HCT116 (cell line): ENCODE measurements at regions not wholly inside any gene's neighbourhood (a gene's known extent, or its start where the extent isn't known, plus 50 kb on each side); places are given as distances from the start of the nearest gene placed in this dataset.
"Not testable (repeated sequence)": the region's sequence is repeated elsewhere in the genome, so short reads cannot be mapped to it uniquely, and the experiment has no call there.

Experiments used
- ATAC-seq: fragments of 200-7000 bp; cut with Tn5 transposase; 2 replicates; pipeline ENCODE4 v1.9.1; 2020; ENCODE audit warnings: mild to moderate bottlenecking, moderate library complexity
- BruUV-seq: library from RNA; stranded (reverse); fragments of 400-500 nt; replicated peaks from 2 replicates; lab custom pipeline; 2021; lab: Mats Ljungman, UMichigan
- CTCF ChIA-PET: fragments of 300-600 bp; sonication (Branson Sonifier 250); formaldehyde crosslinking; loops from one replicate; lab custom pipeline; 2021; ENCODE audit warnings: antibody characterized with exemption; lab: Charles Lee
- POLR2A ChIA-PET: fragments of 300-600, 350-600 bp; sonication (Branson Sonifier 250); formaldehyde crosslinking; loops from one replicate; lab custom pipeline; 2021; ENCODE audit warnings: antibody characterized with exemption; lab: Charles Lee
- RAD21 ChIA-PET, 2 experiments: fragments of 300-600 bp; sonication (Branson Sonifier 250); formaldehyde crosslinking; loops; one replicate each; lab custom pipeline; 2023; ENCODE audit warnings: low total read pairs in 2 of 2; ENCODE audit not compliant: uncharacterized antibody in 2 of 2, unreplicated experiment in 2 of 2, low non-redundant PET in 1 of 2; lab: Charles Lee
- DNase-seq: peaks from one replicate; pipeline ENCODE4 v3.0.0-alpha.2; 2010; ENCODE audit warnings: low read depth, low spot score
- H2AFZ ChIP-seq: fragments of 200-600 bp; shearing (Covaris generic), sonication (generic); 2 replicates; pipeline ENCODE4 v1.6.1; 2017; ENCODE audit warnings: low read depth, mixed run types, mixed read lengths, antibody characterized with exemption, low read length; ENCODE audit not compliant: poor library complexity, severe bottlenecking
- H3K27ac ChIP-seq: 2 replicates; pipeline ENCODE4 v1.5.1; 2012; ENCODE audit warnings: low read depth, low read length
- H3K27me3 ChIP-seq: fragments of 200-600 bp; sonication (generic); 2 replicates; pipeline ENCODE4 v1.6.1; 2016; ENCODE audit warnings: mixed run types, low read length, mixed read lengths; ENCODE audit not compliant: insufficient read depth
- H3K36me3 ChIP-seq, 2 experiments: fragments of 200-500 bp in 1 of 2; fragments of 200-600 bp in 1 of 2; sonication (Bioruptor generic) in 1 of 2; sonication (generic) in 1 of 2; 2 replicates each; pipeline versions ENCODE4 v1.5.1 to v1.6.1; 2014 to 2016; ENCODE audit warnings: low read length in 2 of 2, inconsistent platforms in 1 of 2, mixed read lengths in 1 of 2, mixed run types in 1 of 2; ENCODE audit not compliant: insufficient read depth in 2 of 2, control insufficient read depth in 1 of 2
- H3K4me1 ChIP-seq, 2 experiments: fragments of 200-600 bp in 1 of 2; sonication (generic) in 1 of 2; 2 replicates each; pipeline versions ENCODE4 v1.5.1 to v1.6.1; 2012 to 2017; ENCODE audit warnings: low read length in 2 of 2, inconsistent platforms in 1 of 2, mild to moderate bottlenecking in 1 of 2, mixed read lengths in 1 of 2, mixed run types in 1 of 2, moderate library complexity in 1 of 2; ENCODE audit not compliant: insufficient read depth in 2 of 2, control insufficient read depth in 1 of 2
- H3K4me2 ChIP-seq: fragments of 200-600 bp; sonication (generic); 2 replicates; pipeline ENCODE4 v1.6.1; 2017; ENCODE audit warnings: mixed run types, low read length, mixed read lengths
- H3K4me3 ChIP-seq, 2 experiments: fragments of 200-600 bp in 1 of 2; sonication (generic) in 1 of 2; replicated peaks in 1 of 2; 2 replicates each; pipeline ENCODE4 v1.5.1; 2011 to 2016; ENCODE audit warnings: low read length in 2 of 2, control low read depth in 1 of 2, low read depth in 1 of 2, mild to moderate bottlenecking in 1 of 2, mixed read lengths in 1 of 2, mixed run types in 1 of 2
- H3K79me2 ChIP-seq: fragments of 200-600 bp; sonication (generic); 2 replicates; pipeline ENCODE4 v1.6.1; 2017; ENCODE audit warnings: mild to moderate bottlenecking, mixed run types, low read length, moderate library complexity, mixed read lengths; ENCODE audit not compliant: insufficient read depth
- H3K9ac ChIP-seq: fragments of 200-600 bp; sonication (generic); 2 replicates; pipeline ENCODE4 v1.6.1; 2016; ENCODE audit warnings: low read length, mixed read lengths
- H3K9me2 ChIP-seq: fragments of 200-600 bp; sonication (generic), shearing (Covaris generic); 2 replicates; pipeline ENCODE4 v1.6.1; 2017; ENCODE audit warnings: mixed run types, mild to moderate bottlenecking, moderate library complexity; ENCODE audit not compliant: insufficient read depth
- H3K9me3 ChIP-seq, 2 experiments: fragments of 200-500 bp in 1 of 2; fragments of 200-600 bp in 1 of 2; sonication (Bioruptor generic) in 1 of 2; sonication (generic) in 1 of 2; 2 replicates each; pipeline ENCODE4 v1.6.1; 2014 to 2017; ENCODE audit warnings: low read length in 2 of 2, mixed read lengths in 2 of 2, inconsistent platforms in 1 of 2, low read depth in 1 of 2, mild to moderate bottlenecking in 1 of 2, mixed run types in 1 of 2, moderate library complexity in 1 of 2; ENCODE audit not compliant: control insufficient read depth in 1 of 2, insufficient read depth in 1 of 2
- H4K20me1 ChIP-seq: fragments of 200-600 bp; sonication (generic), shearing (Covaris generic); 2 replicates; pipeline ENCODE4 v1.6.1; 2017; ENCODE audit warnings: mixed run types, mild to moderate bottlenecking, moderate library complexity; ENCODE audit not compliant: insufficient read depth
- YY1 ChIP-seq: IDR thresholded peaks from 2 replicates; pipeline ENCODE4 v1.6.1; 2011; ENCODE audit warnings: low read length, low read depth, moderate library complexity, mild to moderate bottlenecking; ENCODE audit not compliant: insufficient replicate concordance; ENCODE audit errors: extremely low read depth
- ZFX ChIP-seq: fragments of 450-650 bp; IDR thresholded peaks from 2 replicates; pipeline ENCODE4 v1.6.1; 2017
- intact Hi-C: fragments of 100-400 bp; cut with micrococcal nuclease; formaldehyde crosslinking; loops from 2 replicates; pipeline ENCODE4 v1.10.0; 2022
- TF ChIP-seq, protein P1 (sequence below): IDR thresholded peaks from 2 replicates; pipeline ENCODE4 v1.6.1; 2012; ENCODE audit warnings: low read depth

DNA sequence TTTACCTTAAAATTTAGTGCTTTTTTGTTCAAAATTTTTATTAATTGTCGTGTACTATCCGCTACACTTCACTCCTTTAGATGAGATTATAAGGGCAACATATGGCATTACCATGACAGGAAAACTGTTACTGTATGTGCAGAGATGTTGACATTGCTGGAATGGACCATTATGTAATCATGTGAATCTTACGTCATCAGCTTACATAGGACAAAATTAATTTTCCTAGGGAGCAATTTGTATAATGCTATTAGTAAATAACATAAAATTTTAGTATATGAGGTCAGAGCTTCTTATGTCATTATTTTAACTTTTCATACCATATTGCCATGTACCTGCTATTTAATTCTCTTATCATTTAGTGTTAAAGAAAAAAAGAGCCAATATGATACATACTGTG lies 110.4 kb upstream of the KLHL1 start:
- Histone ChIP-seq H3K27ac (no peak overlapping the region), H3K4me2 (no peak overlapping the region), H3K79me2 (no peaks in the 10 kb centered on the region), H3K4me1 (no peaks in the 10 kb centered on the region), H3K36me3 (no peaks in the 10 kb centered on the region), H3K4me3 (no peak overlapping the region), H2AFZ (no peak overlapping the region), H3K9me3 (0 out of 4 replicates have a peak, but pooled peaks cover 0 to 4% of the 10 kb centered on the region in 2 experiments), H3K27me3 (no peaks in the 10 kb centered on the region), H3K9me2 (no peaks in the 10 kb centered on the region), H3K9ac (no peak overlapping the region), H4K20me1 (no peaks in the 10 kb centered on the region)
- CTCF ChIA-PET = no interaction called here
- POLR2A ChIA-PET = no interaction called here
- DNase-seq (no peak), ATAC-seq (no peak)
- RAD21 ChIA-PET = no interaction called here
- intact Hi-C loops = no loop called here
- TF ChIP-seq YY1 = no peak
- TF ChIP-seq ZFX = no peak
- TF ChIP-seq, protein P1, sequence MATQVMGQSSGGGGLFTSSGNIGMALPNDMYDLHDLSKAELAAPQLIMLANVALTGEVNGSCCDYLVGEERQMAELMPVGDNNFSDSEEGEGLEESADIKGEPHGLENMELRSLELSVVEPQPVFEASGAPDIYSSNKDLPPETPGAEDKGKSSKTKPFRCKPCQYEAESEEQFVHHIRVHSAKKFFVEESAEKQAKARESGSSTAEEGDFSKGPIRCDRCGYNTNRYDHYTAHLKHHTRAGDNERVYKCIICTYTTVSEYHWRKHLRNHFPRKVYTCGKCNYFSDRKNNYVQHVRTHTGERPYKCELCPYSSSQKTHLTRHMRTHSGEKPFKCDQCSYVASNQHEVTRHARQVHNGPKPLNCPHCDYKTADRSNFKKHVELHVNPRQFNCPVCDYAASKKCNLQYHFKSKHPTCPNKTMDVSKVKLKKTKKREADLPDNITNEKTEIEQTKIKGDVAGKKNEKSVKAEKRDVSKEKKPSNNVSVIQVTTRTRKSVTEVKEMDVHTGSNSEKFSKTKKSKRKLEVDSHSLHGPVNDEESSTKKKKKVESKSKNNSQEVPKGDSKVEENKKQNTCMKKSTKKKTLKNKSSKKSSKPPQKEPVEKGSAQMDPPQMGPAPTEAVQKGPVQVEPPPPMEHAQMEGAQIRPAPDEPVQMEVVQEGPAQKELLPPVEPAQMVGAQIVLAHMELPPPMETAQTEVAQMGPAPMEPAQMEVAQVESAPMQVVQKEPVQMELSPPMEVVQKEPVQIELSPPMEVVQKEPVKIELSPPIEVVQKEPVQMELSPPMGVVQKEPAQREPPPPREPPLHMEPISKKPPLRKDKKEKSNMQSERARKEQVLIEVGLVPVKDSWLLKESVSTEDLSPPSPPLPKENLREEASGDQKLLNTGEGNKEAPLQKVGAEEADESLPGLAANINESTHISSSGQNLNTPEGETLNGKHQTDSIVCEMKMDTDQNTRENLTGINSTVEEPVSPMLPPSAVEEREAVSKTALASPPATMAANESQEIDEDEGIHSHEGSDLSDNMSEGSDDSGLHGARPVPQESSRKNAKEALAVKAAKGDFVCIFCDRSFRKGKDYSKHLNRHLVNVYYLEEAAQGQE = no peak
- BruUV-seq = no TSS peak

- BruUV-seq, H4K20me1 ChIP-seq, H3K4me2 ChIP-seq, H3K27ac ChIP-seq, H3K79me2 ChIP-seq, H3K27me3 ChIP-seq, DNase-seq, intact Hi-C loops, H3K36me3 ChIP-seq, ATAC-seq, CTCF ChIA-PET, H3K4me3 ChIP-seq, RAD21 ChIA-PET, H3K4me1 ChIP-seq, H3K9me2 ChIP-seq, H3K9ac ChIP-seq, POLR2A ChIA-PET, H2AFZ ChIP-seq, H3K9me3 ChIP-seq: not testable (repeated sequence)
These were observed 100.7 kb upstream of the KLHL1 start for GRCh38 chr13:70208968-70209367.
